Heart left ventricle (tissue), 13 donors: ENCODE measurements at regions not wholly inside any gene's neighbourhood (a gene's known extent, or its start where the extent isn't known, plus 50 kb on each side); places are given as distances from the start of the nearest gene placed in this dataset.

Source experiments
- POLR2A ChIP-seq, 2 donors: fragments of 450-650 bp; IDR thresholded peaks; one replicate each; pipeline ENCODE4 v1.6.1; 2017; ENCODE audit warnings: antibody characterized with exemption in 2 of 2, mild to moderate bottlenecking in 2 of 2, moderate library complexity in 2 of 2
- TF ChIP-seq, protein P1 (sequence below), 12 donors: fragments of 200-600 bp; sonication (generic) in 4 of 12; IDR thresholded peaks; one replicate each; pipeline versions ENCODE4 v1.5.0 to v1.8.0; 2018 to 2022; ENCODE audit warnings: antibody characterized with exemption in 12 of 12, mild to moderate bottlenecking in 5 of 12
- donor health status: ischemic (EF 13 %, LVEDD 7.1; RV severe dilation, severe dysfunction).
- donor health status: DM: no; HTN: yes; CAD: no.
- donor health status: DM: no; HTN: no; CAD: no.
- donor health status: ischemic (EF 25% LVEDD 6.9; RV normal size, moderate dysfunction).
- donor health status: ischemic (EF 25% LVEDD 5.7; RV mildly dilated, moderate dysfunction).
- donor health status: ischemic (EF 35%, LVEDD 5.7; RV mildly dilated, moderate dysfunction).
- donor health status: nonischemic (EF 11% LVEDD 7.7; RV severe dilation, severe dysfunction).
- donor health status: DM: yes; HTN: yes; CAD: no.
- donor health status: PGD.
- donor health status: ischemic (EF 29% LVEDD 5.4; RV normal size, mild dysfunction).
- donor health status: nonischemic (EF 23%, LVEDD 6.1; RV moderate dilation, normal function).

DNA sequence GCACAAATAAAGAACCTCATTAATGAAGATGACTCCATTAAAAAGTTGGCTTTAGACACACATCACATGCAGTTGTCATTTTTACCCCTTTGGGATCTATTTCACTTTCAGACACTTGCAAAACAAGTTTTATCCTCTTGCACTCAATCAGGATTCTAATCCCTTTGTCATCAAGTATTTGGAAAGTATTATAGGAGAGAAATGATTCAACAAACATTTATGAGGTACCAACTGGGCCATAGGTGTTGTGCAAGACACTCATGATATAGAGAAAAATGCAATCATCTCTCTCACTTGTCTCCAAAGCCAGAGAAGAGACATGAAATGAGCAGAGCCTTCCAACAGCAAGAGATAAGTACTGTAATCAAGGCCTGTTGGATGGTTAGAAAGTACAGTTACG is 327.7 kb downstream of the RMST start:
- TF ChIP-seq, protein P1, sequence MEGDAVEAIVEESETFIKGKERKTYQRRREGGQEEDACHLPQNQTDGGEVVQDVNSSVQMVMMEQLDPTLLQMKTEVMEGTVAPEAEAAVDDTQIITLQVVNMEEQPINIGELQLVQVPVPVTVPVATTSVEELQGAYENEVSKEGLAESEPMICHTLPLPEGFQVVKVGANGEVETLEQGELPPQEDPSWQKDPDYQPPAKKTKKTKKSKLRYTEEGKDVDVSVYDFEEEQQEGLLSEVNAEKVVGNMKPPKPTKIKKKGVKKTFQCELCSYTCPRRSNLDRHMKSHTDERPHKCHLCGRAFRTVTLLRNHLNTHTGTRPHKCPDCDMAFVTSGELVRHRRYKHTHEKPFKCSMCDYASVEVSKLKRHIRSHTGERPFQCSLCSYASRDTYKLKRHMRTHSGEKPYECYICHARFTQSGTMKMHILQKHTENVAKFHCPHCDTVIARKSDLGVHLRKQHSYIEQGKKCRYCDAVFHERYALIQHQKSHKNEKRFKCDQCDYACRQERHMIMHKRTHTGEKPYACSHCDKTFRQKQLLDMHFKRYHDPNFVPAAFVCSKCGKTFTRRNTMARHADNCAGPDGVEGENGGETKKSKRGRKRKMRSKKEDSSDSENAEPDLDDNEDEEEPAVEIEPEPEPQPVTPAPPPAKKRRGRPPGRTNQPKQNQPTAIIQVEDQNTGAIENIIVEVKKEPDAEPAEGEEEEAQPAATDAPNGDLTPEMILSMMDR (IDR thresholded peaks at IDR 0.05) = no peak
- no peak for TF ChIP-seq POLR2A (IDR thresholded peaks at IDR 0.05)
